B cell (primary cell): ENCODE measurements at regions not wholly inside any gene's neighbourhood (a gene's known extent, or its start where the extent isn't known, plus 50 kb on each side); places are given as distances from the start of the nearest gene placed in this dataset.

Source experiments
- EZH2 ChIP-seq: IDR thresholded peaks from 2 replicates; pipeline ENCODE4 v1.6.1; 2012; ENCODE audit warnings: borderline replicate concordance, low read depth, mild to moderate bottlenecking, moderate library complexity, low read length; ENCODE audit not compliant: insufficient read depth, poor library complexity, severe bottlenecking
- TF ChIP-seq, protein P1 (sequence below): fragments of 200-600 bp; IDR thresholded peaks from one replicate; pipeline ENCODE4 v1.8.0; 2022; ENCODE audit warnings: antibody characterized with exemption, mild to moderate bottlenecking

- TF ChIP-seq EZH2: no peak
- TF ChIP-seq, protein P1, sequence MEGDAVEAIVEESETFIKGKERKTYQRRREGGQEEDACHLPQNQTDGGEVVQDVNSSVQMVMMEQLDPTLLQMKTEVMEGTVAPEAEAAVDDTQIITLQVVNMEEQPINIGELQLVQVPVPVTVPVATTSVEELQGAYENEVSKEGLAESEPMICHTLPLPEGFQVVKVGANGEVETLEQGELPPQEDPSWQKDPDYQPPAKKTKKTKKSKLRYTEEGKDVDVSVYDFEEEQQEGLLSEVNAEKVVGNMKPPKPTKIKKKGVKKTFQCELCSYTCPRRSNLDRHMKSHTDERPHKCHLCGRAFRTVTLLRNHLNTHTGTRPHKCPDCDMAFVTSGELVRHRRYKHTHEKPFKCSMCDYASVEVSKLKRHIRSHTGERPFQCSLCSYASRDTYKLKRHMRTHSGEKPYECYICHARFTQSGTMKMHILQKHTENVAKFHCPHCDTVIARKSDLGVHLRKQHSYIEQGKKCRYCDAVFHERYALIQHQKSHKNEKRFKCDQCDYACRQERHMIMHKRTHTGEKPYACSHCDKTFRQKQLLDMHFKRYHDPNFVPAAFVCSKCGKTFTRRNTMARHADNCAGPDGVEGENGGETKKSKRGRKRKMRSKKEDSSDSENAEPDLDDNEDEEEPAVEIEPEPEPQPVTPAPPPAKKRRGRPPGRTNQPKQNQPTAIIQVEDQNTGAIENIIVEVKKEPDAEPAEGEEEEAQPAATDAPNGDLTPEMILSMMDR: no peak
These were observed 146.1 kb upstream of the ADGRL2 start for GRCh38 chr1:81654657-81655056.
